ENCODE measurements at regions not wholly inside any gene's neighbourhood (a gene's known extent, or its start where the extent isn't known, plus 50 kb on each side); places are given as distances from the start of the nearest gene placed in this dataset.
A peak's percentile ranks its signal among the peaks of the same experiment; 100 is the strongest.

DNA sequence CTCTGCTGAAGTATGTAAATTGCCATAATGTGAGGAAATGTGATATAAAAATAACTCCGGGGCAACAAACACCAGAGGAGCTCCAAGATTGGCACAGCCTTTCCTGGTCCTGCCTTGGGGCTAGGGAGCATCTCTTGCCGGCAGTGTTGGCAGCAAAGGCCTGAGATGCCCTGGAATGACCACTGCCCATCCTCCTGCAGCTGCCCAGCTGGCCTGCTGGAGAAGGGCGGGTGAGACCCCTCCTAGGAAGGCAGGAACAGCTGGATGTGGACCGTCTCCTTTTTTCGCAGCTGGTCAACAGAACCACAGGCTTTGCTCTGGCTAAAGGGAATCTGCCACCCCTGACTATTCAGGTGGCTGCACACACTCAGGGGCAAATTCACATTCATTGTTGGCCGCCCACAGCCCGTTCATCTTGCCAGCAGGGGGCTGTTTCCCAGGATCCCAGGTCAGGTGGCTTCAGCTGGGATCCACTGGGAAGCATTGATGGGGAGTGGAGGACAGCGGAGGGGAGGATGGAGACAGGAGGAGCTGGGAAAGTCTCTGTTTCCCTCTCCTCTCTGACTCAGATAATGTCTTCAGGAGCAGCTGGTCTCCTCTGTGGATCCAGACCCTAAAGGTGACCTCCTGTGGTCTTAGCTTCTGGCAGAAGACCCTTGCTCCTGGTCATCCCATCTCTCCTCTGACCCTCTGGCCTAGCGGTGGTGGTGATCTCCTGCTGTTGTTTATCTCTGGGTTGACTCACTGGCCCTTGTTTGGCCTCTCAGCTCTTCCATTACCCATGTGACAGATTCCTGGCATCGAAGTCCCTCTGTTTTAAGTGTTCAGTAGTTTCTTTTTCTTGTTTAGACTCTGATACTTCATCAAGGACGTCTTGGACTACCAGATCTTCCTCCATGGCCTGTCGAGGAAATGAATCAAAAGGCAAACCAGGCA lies 336.7 kb downstream of the DHX35 start:
- no peak for DNase-seq (ENCODE audit: low read depth)

DNA sequence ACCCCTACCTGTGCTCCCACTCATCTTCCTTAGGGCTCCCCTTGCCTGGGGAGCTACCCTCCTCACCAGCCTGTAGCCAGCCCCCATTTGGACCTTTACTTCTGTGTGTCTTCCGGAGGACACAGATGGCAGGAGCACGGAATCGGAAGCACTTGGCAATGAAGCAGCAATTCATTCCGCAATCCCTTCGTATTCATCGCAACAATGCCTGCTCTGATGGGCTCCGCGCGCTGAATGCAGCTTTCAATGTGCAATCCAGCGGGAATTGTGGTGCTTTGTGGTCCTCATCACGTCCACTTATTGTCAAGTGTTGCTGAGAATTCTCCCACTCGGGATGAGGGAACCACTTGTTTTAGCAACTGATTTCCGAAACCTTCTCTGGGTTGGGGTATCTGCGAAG lies 336.0 kb downstream of the DHX35 start:
- DNase-seq (ENCODE audit: low read depth) = no peak

DNA sequence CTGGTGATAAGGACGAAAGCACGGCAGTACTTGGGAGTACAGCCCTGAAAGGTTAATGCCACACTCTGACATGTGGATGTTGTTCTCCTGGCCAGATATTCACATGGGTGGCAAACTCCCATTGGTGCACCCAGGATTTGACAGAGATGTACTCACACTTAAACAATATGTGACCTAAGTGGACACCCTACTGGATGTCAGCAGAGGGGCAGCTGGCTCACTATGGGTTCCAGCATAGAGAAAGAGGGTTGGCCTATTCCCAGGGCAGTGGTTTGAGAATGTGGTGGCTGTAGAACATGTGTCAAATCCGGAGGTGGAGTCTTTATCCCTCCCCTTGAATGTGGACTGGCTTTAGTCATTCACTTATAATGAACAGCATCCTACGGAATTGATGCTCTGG lies 333.2 kb downstream of the DHX35 start:
- no peak for DNase-seq (ENCODE audit: low read depth)

DNA sequence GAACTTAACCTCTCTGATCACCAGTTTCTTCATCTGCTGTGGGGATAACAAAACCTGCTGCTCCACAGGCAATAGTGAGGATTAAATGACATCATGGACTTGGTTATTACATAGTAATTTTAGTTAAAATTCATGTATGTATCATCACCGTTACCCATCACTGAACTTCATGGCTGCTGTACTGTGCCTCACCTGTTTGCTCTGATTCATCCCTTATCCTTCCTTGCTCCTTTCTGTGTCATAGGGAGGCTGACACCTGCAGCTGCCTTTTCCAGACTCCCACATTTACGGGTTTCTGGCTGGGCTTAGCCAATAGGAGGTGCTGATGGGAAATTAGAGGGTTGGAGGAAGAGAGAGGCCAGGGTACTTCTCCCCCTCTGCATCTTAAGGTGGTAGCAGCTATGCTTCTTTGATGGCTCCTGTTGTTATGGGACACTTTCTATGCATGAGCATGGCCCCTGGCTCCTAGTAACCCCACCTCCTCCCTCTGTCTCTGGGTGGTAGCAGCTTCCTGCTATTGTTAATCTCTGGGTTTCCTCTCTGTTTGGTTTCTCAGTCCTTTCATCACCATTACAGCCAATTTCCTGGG lies 332.1 kb downstream of the DHX35 start:
- DNase-seq (ENCODE audit: low read depth) = no peak

DNA sequence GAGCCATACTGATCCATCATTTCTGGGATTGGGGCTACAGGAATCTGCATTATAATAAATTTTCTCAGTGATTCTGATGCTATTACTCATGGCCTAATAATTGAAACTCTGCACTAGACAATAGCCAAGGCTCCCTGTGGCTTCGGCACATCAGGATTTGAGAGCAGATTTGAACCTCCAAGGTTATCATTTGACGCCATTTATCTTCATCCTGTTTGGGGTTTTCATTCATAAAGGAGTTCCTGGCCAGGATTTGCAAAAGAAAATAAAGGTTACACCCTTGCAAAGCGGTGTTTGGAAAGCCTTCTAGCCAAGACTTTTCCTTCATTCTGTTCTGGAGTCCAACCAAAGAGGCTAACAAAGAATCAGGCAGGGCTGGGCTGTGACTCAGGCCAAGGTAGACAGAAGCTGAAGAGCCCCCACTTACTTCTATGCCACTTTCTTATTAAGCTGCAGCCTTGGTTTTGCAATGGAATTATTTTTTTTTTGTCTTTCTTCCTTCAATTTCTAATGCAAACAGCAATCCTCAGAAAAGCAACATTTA lies 330.1 kb downstream of the DHX35 start:
- no peak for DNase-seq (ENCODE audit: low read depth)

DNA sequence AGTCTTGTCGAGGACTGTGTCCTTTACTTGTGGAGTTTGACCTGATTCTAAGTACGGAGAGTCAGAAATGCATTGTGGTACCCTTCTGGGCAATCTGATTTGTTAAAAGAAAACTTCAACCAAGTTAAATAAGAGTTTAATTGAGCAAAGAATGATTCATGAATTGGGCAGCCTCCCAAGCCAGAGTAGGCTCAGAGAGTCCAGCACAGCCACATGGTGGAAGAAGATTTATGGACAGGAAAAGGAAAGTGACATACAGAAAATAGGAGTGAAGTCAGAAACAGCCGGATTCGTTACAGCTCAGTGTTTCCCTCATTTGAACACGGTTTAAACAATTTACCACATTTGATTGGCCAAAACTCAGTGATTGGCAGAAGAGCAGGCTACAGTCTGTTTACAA lies 329.2 kb downstream of the DHX35 start:
- DNase-seq (ENCODE audit: low read depth) = no peak

DNA sequence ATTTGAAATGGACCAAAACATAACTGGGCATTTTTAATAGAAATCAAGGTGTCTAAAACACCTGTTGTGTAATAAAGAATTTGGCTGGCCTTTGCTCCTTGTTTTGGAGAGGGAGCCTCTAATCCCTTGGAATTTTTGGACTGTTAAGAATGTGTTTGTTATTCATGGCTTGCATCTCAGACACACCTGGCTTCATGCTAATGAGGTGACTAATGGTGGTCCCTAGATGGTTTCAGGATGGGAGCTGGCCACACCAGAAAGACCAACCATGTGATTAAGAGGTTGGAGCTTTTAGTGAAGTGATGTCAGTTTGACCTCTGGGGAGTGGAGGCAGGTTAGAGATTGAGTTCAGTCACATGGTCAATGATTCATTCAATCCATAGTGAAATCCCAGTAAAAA lies 328.4 kb downstream of the DHX35 start:
- DNase-seq (ENCODE audit: low read depth) = no peak

DNA sequence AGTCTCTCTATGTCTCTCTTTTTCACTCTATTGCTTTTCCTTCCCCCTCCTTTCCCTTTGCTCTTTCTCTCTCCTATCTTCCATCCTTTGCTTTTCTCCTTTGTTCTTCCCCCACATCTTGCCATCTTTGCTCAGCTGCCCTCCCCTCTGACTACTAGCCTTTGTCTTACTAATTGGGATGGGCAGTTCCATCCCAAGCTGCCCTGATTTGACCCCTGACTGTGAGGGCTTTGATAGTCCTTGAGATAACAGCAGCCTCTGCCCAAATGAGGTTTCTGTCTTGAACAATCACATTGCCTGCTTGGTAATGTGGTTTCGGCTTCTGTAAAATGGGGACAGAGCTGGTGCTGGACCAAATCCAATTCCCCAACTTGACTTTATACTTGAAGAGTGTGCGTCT lies 327.7 kb downstream of the DHX35 start:
- no peak for DNase-seq (ENCODE audit: low read depth)

DNA sequence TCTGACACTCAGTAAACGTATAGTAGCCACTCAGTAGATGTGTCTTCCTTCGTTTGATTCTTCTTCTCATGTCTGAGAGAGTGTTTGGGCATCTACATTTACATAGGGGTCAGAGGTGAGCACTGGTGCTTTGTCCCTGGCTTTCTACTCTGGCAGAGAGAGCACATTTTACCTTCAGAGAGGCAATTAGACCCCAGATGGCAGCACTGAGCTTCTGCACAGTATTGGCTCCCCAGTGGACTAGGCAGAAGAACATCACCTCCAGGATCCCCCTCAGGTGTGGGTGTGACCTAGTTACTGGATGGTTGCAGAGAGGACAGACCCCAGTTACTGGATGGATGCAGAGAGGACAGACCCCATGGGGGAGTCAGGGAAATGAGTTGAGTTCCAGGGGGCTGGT lies 327.2 kb downstream of the DHX35 start:
- DNase-seq (ENCODE audit: low read depth) = no peak

DNA sequence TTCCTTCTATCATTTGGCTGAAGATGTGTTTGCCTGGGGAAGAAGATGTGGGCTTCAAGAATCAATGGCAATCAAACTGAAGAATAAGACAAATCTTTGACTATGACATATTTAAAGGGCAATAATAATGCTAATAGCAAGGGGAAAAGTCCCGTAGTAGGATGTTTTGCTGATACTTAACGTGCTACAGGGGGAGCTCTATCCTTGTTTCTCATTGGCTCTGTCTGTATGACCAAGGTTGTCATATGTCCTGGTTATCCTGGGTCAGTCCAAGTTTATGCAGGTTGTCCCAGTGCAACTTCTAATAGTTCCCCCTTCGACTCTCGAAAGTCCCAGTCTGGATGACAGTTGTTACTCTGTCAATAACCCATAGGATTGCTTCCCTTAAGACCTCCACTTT lies 321.3 kb downstream of the DHX35 start:
- DNase-seq (ENCODE audit: low read depth) = no peak

DNA sequence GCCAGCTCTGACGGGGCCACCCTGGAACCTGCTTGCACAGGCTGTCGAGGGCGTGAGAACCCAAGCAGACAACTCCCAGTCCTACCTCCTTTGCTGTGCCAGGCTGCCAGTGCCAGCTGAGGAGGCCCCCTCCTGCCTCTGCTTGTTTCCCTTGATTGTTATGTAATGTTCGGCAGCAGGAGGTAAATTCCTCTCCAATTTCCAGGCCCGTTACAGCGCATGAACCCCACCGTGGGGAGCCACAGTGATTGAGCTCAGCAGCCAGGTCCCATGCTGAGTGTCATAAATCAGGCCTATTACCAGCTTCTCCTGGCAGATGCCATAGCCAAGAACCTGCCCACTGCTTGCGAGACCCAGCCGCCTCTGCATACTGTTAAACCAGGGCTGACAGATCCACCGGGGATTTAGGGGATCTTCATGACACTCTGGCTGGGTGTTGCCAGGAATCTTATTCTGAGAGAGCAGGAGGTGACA lies 320.5 kb downstream of the DHX35 start:
- no peak for DNase-seq (ENCODE audit: low read depth)

DNA sequence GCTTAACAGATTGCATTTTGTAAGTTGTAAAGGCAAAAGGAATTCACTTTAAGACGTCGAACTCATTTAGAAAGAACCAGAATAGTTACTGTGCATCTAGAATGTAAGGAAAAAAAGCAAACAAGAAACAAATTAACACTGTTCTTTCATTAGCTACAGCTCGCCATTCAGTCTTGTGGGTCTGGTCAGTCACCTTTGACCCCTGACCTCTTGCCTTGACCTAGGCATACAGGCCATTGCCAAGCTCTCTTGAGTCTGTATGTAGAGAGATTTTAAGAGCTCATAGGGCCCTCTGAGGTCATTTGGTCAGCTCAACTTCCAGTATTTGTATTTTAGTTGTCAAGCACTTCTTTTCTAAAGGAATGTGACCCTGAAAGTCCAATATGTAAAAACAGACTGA lies 318.7 kb downstream of the DHX35 start:
- no peak for DNase-seq (ENCODE audit: low read depth)

DNA sequence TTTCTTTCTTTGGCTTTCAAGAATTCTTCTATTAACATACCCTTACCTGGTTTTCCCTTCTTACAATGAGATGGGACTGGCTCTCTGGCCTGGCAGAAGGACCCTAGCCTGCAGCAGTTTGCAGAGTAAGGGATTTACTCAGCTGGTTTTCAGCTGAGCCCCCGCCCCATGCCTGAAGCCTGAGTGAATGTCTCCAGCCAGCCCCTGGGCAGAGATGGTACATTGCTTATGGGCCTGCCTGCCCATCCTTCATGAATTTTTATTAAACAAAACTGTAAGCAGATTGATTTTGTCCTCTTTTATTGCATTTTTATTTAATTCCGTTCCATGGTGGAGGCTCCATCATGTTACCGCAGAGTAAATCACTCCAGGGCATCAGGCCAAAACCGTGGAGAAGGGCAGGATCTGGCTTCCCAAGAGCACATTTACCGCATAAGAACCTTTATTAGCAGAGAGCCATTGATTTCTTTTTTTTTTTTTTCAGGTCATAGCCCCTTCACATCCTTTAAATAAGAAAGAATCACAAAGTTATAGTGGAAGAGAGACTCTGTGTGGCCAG lies 316.2 kb downstream of the DHX35 start:
- DNase-seq (ENCODE audit: low read depth) = no peak

DNA sequence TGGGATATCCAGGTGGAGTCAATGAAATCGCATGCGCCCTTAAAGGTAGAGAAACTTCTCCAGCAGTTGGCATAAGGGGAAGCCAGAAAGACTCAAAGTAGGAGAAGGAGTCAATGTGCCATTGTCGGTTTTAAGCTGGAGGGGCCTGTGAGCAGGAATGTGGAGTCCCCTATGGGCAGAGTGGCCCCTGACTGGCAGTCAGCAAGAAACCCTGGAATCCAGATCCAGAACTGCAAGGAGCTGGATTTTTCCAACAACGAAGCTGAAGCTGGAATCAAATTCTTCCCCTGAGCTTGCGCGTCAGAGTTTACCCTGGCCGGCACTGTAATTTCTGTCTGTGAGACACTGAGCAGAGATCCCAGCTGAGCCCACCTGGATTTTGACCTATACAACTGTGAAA lies 315.0 kb downstream of the DHX35 start:
- DNase-seq (ENCODE audit: low read depth) = no peak

DNA sequence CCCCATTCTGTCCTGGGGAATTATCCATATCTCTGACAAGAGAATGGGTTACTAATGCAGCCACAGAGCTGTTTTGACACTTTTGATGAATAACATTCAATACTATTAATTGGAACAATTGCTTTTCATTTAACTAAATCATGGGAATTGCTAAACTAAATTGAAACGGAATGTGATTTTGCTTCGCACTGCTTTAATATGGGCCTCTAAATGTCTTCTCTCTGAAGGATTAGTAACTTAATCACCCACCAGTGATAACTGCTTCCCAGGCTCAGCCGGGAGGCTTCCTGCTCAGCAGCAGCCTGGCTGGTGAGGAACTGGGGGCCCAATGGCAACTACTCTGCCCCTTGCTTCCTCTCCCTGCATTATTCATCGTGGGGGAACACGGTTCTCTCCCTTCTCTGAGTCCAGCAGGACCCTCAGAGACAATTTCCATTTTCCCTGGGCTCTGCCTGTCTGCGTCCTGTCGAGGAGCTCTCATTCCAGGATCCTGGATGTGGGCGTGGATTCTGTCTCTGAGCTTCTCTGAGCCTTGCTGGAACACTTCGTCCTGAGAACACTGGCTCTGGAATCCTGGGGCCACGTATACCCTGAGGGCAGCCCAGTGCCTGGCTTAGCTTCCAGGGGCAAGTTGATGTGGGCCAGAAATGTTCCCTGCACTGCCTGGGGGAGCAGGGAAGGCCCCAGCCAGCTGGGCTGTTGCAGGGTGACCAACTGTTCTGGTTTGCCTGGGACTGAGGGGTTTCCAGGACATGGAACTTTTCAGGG lies 308.9 kb downstream of the DHX35 start:
- DNase-seq (ENCODE audit: low read depth) = no peak

DNA sequence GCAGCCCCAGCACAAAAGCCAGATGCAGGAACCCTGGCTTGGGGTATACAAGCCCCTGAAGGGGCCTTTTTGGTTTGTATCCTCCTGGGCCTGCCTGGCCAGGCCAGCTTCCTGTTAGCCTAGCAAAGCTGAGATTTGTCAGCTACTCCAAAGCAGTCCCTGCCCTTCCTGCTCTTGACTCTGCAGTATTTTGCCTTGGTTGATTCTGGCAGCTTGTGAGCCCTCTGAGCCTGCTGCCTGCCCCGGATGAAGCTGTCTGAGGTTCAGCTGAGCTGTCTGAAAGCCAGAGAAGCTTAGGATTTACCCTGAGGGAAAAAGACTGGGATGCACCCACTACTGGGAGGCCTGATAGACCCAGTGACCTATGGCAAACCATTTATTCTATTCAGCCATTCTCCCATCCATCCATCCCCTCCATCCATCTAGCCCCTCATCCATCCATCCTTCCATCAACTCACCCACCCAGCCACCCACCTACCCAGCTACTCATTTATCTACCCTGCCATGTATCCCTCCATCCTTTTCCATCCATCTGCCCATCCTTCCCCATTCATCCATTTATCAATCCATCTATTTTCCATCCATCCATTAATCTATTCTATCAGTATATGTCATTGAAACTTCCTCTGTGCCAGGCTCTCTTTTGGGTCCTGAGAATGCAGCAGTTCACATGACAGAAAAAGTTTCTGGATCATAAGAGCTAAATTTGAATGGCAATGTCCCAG lies 307.5 kb downstream of the DHX35 start:
- DNase-seq (ENCODE audit: low read depth) = no peak

DNA sequence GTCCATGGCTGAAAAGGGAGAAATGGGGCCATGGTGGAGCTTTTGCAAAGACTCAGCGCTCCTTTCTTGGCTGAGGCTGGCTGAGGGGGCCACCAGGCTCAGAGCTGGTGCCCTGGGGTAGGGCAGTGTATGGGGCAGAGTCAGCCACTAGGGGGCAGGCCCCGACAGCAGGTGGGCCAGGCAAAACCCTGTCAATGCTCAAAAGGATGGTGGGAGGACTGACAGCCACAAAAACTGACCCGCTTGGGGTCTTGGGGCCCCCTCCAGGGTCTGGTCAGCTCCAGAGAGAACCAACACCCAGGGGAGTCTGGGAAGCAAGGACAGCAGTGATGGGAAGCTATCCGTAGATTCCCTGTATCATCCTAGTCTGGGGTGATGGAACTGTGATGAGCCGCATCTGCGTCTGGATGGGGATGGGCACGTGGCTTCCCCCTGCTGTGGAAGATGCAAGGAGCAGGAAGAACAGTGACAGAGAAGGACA lies 306.9 kb downstream of the DHX35 start:
- no peak for DNase-seq (ENCODE audit: low read depth)

DNA sequence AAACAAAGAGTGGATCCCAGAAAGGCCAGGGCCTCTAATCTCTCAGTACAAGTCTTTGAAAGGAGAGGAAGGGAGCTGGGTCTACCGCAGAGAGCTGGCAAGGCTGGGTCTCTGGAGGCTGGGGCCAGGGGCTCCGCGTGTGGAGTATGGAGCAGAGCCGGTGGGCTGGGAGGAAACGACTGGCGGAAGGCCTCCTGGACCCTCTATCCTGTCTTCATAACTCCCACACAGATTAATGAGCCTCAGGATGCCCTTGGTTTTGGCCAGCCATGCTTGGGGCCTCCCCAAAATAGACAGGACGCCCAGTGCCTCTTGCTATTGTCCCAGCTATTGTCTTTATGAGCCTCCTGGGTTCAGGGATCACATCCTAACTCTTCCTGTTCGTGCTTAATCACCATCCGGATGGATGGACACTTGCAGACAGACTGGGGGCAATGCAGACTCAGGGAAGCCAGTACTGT lies 306.4 kb downstream of the DHX35 start:
- DNase-seq (ENCODE audit: low read depth) = no peak

DNA sequence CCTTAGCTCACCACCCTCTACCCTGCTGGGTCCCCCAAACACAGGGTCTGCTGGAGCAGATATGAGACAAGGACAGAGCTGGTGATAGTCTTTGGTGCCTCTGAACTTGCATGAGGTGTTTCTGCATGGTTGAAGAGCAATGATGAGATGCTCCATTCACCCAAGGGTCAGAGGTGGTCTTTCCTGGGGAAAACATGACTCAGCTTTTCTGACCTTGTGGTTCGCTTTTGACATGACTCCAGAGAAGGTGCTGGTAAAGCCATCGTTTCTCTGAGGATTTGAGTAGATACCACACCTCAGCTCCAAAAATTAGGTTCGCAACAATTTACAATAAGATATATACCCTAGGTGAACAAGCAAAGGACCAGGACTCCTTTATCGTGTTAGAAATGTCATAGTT lies 304.8 kb downstream of the DHX35 start:
- DNase-seq (ENCODE audit: low read depth) = no peak

DNA sequence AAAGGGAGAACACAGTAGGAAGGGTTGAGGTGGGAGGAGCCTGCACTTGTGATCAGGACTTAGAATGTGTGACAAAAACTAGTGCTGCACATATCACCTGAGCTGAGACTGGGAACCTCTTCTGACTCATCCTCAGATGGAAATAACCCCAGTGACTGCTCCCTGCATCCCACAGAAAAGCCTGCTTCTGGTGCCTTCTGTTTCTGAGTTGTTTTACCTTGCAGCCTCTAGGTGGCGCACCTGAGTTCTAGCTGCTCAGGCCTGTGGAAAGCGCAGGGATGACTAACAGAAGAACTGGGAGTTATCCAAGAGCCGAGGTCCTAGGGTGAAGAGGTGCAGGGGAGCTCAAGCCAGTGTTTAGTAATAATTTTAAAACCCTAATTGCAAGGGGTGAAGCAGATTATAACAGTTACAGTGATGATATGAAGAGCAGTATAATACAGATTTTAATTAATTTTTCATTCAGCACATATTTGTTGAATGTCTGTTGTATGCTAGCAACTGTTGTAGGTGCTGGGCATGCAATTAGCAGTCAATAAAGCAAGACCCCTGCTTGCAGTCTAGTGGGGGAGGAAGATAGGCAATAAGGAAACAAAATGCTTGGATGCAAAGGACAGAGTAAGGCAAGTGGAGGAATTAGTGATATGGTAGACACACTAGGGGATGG lies 302.5 kb downstream of the DHX35 start:
- peak; percentile 11 for DNase-seq (ENCODE audit: low read depth)

DNA sequence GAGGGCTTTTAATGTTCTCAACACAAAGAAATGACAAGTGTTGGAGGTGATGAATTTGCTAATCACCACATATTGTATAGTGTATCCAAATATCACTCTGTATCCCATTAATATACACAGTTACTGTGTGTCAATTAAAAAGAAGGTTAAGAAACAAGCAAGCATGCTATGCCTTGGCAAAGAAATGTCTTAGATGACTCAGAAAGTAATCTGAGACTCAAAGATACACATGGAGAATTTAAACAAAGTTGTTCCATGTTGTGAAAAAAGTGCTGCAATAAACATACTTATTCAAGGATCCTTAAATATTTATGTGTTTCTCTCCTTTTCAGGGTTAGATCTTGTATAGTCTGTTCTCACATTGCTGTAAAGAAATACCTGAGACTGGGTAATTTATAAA lies 300.9 kb downstream of the DHX35 start:
- no peak for DNase-seq (ENCODE audit: low read depth)
